IMR-90 (cell line): ENCODE measurements at regions not wholly inside any gene's neighbourhood (a gene's known extent, or its start where the extent isn't known, plus 50 kb on each side); places are given as distances from the start of the nearest gene placed in this dataset.

ENCODE experiments used
- ATAC-seq: fragments of 200-7000 bp; cut with Tn5 transposase; 2 replicates; pipeline ENCODE4 v1.9.1; 2020; ENCODE audit warnings: low read depth, mild to moderate bottlenecking, moderate library complexity
- BruUV-seq: library from RNA; stranded (reverse); fragments of 400-500 nt; replicated peaks from 2 replicates; lab custom pipeline; 2021; lab: Mats Ljungman, UMichigan
- CTCF ChIA-PET: fragments of 300-600 bp; formaldehyde crosslinking; extraction: SDS; loops from one replicate; lab custom pipeline; 2021; ENCODE audit warnings: antibody characterized with exemption; lab: Yijun Ruan, JAX
- POLR2A ChIA-PET: fragments of 300-600 bp; sonication (Branson Sonifier 250); formaldehyde crosslinking; loops from one replicate; lab custom pipeline; 2022; ENCODE audit warnings: antibody characterized with exemption; ENCODE audit not compliant: unreplicated experiment; lab: Charles Lee
- DNase-seq: peaks from one replicate; pipeline ENCODE4 v3.0.0; 2013
- H2AFZ ChIP-seq: replicated peaks from 2 replicates; pipeline ENCODE3; 2013; ENCODE audit warnings: low read length, mild to moderate bottlenecking; ENCODE audit not compliant: poor library complexity
- H2AK5ac ChIP-seq: 2 replicates; pipeline ENCODE4 v1.6.1; 2013; ENCODE audit warnings: low read depth, low read length, inconsistent platforms
- H2AK9ac ChIP-seq: replicated peaks from 2 replicates; pipeline ENCODE3; 2013; ENCODE audit warnings: mild to moderate bottlenecking, low read depth, low read length, moderate library complexity; ENCODE audit not compliant: poor library complexity
- H2BK120ac ChIP-seq: 2 replicates; pipeline ENCODE4 v1.6.1; 2013; ENCODE audit warnings: low read depth, low read length, inconsistent platforms
- H2BK15ac ChIP-seq: 3 replicates; pipeline ENCODE4 v1.6.1; 2013; ENCODE audit warnings: low read depth, low read length, inconsistent platforms
- H2BK20ac ChIP-seq: 2 replicates; pipeline ENCODE4 v1.6.1; 2013; ENCODE audit warnings: low read depth, mild to moderate bottlenecking, inconsistent platforms, low read length, moderate library complexity
- H2BK5ac ChIP-seq: 2 replicates; pipeline ENCODE4 v1.6.1; 2013; ENCODE audit warnings: mild to moderate bottlenecking, low read depth, low read length, inconsistent platforms; ENCODE audit not compliant: poor library complexity, severe bottlenecking
- H3K14ac ChIP-seq: replicated peaks from 2 replicates; pipeline ENCODE4 v1.6.1; 2013; ENCODE audit warnings: low read depth, low read length, inconsistent platforms
- H3K18ac ChIP-seq: 2 replicates; pipeline ENCODE4 v1.6.1; 2013; ENCODE audit warnings: low read depth, low read length, control low read depth
- H3K23ac ChIP-seq: 2 replicates; pipeline ENCODE4 v1.6.1; 2013; ENCODE audit warnings: low read depth, low read length, inconsistent platforms
- H3K27ac ChIP-seq: 2 replicates; pipeline ENCODE4 v1.5.1; 2013; ENCODE audit warnings: mild to moderate bottlenecking, control low read depth, low read length; ENCODE audit not compliant: insufficient read depth
- H3K27me3 ChIP-seq: 2 replicates; pipeline ENCODE4 v1.6.1; 2013; ENCODE audit warnings: low read length; ENCODE audit not compliant: control insufficient read depth, insufficient read depth
- H3K36me3 ChIP-seq: 2 replicates; pipeline ENCODE4 v1.6.1; 2013; ENCODE audit warnings: low read length, mixed read lengths; ENCODE audit not compliant: control insufficient read depth, insufficient read depth
- H3K4ac ChIP-seq: 2 replicates; pipeline ENCODE4 v1.6.1; 2013; ENCODE audit warnings: low read depth, low read length, inconsistent platforms
- H3K4me1 ChIP-seq: 2 replicates; pipeline ENCODE4 v1.6.1; 2013; ENCODE audit warnings: low read length, mixed read lengths; ENCODE audit not compliant: control insufficient read depth, insufficient read depth
- H3K4me2 ChIP-seq: 2 replicates; pipeline ENCODE4 v1.6.1; 2013; ENCODE audit warnings: low read depth, mild to moderate bottlenecking, control low read depth, low read length, moderate library complexity
- H3K4me3 ChIP-seq: 2 replicates; pipeline ENCODE4 v1.5.1; 2013; ENCODE audit warnings: low read depth, mild to moderate bottlenecking, control low read depth, low read length, moderate library complexity; ENCODE audit not compliant: insufficient read depth
- H3K56ac ChIP-seq: 2 replicates; pipeline ENCODE4 v1.6.1; 2013; ENCODE audit warnings: low read length, inconsistent platforms; ENCODE audit not compliant: insufficient read depth; ENCODE audit errors: extremely low read depth
- H3K79me1 ChIP-seq, 2 experiments: 2 replicates each; pipeline ENCODE4 v1.6.1; 2013; ENCODE audit warnings: low read length in 2 of 2, inconsistent platforms in 1 of 2, low read depth in 1 of 2
- H3K9ac ChIP-seq: 2 replicates; pipeline ENCODE4 v1.6.1; 2013; ENCODE audit warnings: low read depth, low read length, control low read depth
- H3K9me1 ChIP-seq: 2 replicates; pipeline ENCODE4 v1.6.1; 2013; ENCODE audit warnings: low read length, inconsistent platforms; ENCODE audit not compliant: insufficient read depth
- H3K9me3 ChIP-seq: 2 replicates; pipeline ENCODE4 v1.6.1; 2013; ENCODE audit warnings: low read length; ENCODE audit not compliant: control insufficient read depth, insufficient read depth
- H4K20me1 ChIP-seq: 2 replicates; pipeline ENCODE4 v1.6.1; 2013; ENCODE audit warnings: low read length, inconsistent platforms; ENCODE audit not compliant: insufficient read depth
- H4K5ac ChIP-seq: 2 replicates; pipeline ENCODE4 v1.6.1; 2013; ENCODE audit warnings: mild to moderate bottlenecking, low read depth, low read length, control low read depth
- H4K8ac ChIP-seq, 2 experiments: 2 replicates each; pipeline ENCODE4 v1.6.1; 2013; ENCODE audit warnings: low read depth in 2 of 2, low read length in 2 of 2, control low read depth in 1 of 2, inconsistent platforms in 1 of 2
- H4K91ac ChIP-seq: 2 replicates; pipeline ENCODE4 v1.6.1; 2013; ENCODE audit warnings: low read depth, low read length, inconsistent platforms; ENCODE audit not compliant: insufficient read depth
- CEBPB ChIP-seq: IDR thresholded peaks from 2 replicates; pipeline ENCODE4 v1.6.1; 2012; ENCODE audit warnings: low read depth, low read length, improper control_type of control experiment
- CHD1 ChIP-seq: IDR thresholded peaks from 2 replicates; pipeline ENCODE4 v1.6.1; 2012; ENCODE audit warnings: low read depth, low read length, improper control_type of control experiment
- FOS ChIP-seq: fragments of 150-350 bp; IDR thresholded peaks from 2 replicates; pipeline ENCODE4 v1.6.1; 2016; ENCODE audit warnings: low read depth, low read length
- MAFK ChIP-seq: IDR thresholded peaks from 2 replicates; pipeline ENCODE4 v1.6.1; 2012; ENCODE audit warnings: low read depth, low read length, improper control_type of control experiment
- MAZ ChIP-seq: IDR thresholded peaks from 2 replicates; pipeline ENCODE4 v1.6.1; 2012; ENCODE audit warnings: low read depth, mild to moderate bottlenecking, low read length, improper control_type of control experiment, moderate library complexity, borderline replicate concordance
- MXI1 ChIP-seq: IDR thresholded peaks from 2 replicates; pipeline ENCODE4 v1.6.1; 2012; ENCODE audit warnings: low read depth, mild to moderate bottlenecking, low read length, moderate library complexity, borderline replicate concordance
- NFE2L2 ChIP-seq: fragments of 150-350 bp; IDR thresholded peaks from 2 replicates; pipeline ENCODE4 v1.6.1; 2016; ENCODE audit warnings: low read depth, mild to moderate bottlenecking, low read length
- POLR2A ChIP-seq: IDR thresholded peaks from 2 replicates; pipeline ENCODE4 v1.6.1; 2012; ENCODE audit warnings: mild to moderate bottlenecking, low read depth, low read length
- RAD21 ChIP-seq: IDR thresholded peaks from 2 replicates; pipeline ENCODE4 v1.6.1; 2012; ENCODE audit warnings: low read length, improper control_type of control experiment
- RCOR1 ChIP-seq: IDR thresholded peaks from 2 replicates; pipeline ENCODE4 v1.6.1; 2012; ENCODE audit warnings: mild to moderate bottlenecking, low read length, improper control_type of control experiment; ENCODE audit not compliant: insufficient replicate concordance
- RFX5 ChIP-seq: IDR thresholded peaks from 2 replicates; pipeline ENCODE4 v1.8.0; 2012; ENCODE audit warnings: low read depth, mild to moderate bottlenecking, low read length, moderate library complexity
- SMC3 ChIP-seq: fragments of 150-350 bp; IDR thresholded peaks from 2 replicates; pipeline ENCODE4 v1.6.1; 2016; ENCODE audit warnings: low read depth, mild to moderate bottlenecking, antibody characterized with exemption, low read length, moderate library complexity
- WGBS, 2 experiments: methylation state at CpG; one replicate each; pipeline versions ENCODE4 v1.1.5 to v1.1.7; 2013; ENCODE audit warnings: missing lambda C conversion rate in 2 of 2; ENCODE audit not compliant: insufficient read length in 1 of 2; ENCODE audit errors: extremely low coverage in 2 of 2; 5-methylcytosine and 5-hydroxymethylcytosine counted together
- dilution Hi-C: fragments of 300-500 bp; cut with HindIII; formaldehyde crosslinking; loops from one replicate; pipeline ENCODE4 v1.14.3; 2018; ENCODE audit warnings: low sequenced_read_pairs; ENCODE audit not compliant: unreplicated experiment
- in situ Hi-C: fragments of 300-500 bp; cut with MboI; formaldehyde crosslinking; loops from 3 replicates; pipeline ENCODE4 v1.14.3; 2019; ENCODE audit warnings: low sequenced_read_pairs, inconsistent platforms, mixed read lengths
- intact Hi-C: fragments of 100-400 bp; cut with micrococcal nuclease; formaldehyde crosslinking; loops from 2 replicates; pipeline ENCODE4 v1.10.0; 2022
- TF ChIP-seq, protein P1 (sequence below): conservative IDR thresholded peaks from 2 replicates; pipeline ENCODE4 v1.5.1; 2012; ENCODE audit warnings: mild to moderate bottlenecking, low read depth, low read length, improper control_type of control experiment
- TF ChIP-seq, protein P2 (sequence below): fragments of 150-350 bp; IDR thresholded peaks from 2 replicates; pipeline ENCODE4 v1.6.1; 2017; ENCODE audit warnings: mild to moderate bottlenecking, antibody characterized with exemption, low read length, low read depth
- TF ChIP-seq, protein P3 (sequence below): fragments of 150-350 bp; IDR thresholded peaks from 2 replicates; pipeline ENCODE4 v1.6.1; 2016; ENCODE audit warnings: low read depth, mild to moderate bottlenecking, low read length, moderate library complexity, borderline replicate concordance

DNA sequence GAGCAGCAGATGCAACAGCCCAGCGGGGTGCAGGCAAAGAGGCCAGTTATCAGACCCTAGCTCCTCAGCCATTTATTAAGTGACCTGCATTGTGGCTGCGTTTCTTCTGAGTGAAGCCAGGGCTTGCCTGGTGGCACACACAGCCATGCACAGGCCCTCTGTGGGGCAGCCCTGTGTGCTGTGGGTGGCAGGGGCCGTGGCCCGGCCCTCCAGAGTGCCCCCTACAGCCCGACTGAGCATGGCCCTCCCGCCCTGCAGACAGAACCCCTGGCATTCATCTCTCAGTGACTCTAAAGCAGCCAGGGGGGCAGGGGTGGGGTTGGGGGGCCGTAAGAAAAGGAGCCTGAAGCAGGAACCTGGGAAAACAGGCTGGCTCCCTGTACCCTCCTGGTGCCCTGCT, 226.0 kb upstream of the PWP1 start:
- Histone ChIP-seq H3K14ac (no peak overlapping the region), H3K4ac (no peak overlapping the region), H3K27me3 (no peaks in the 10 kb centered on the region), H3K56ac (no peak overlapping the region), H2BK20ac (no peak overlapping the region), H3K9me3 (no peaks in the 10 kb centered on the region), H3K9me1 (peaks cover 10% of the 10 kb centered on the region; the same call in 1 of the 2 replicates), H3K23ac (no peak overlapping the region), H4K8ac (no peak overlapping the region), H3K4me3 (no peak overlapping the region), H3K79me1 (peaks cover 7 to 10% of the 10 kb centered on the region in 2 experiments; a peak in 2 of 4 replicates), H3K36me3 (no peaks in the 10 kb centered on the region), H3K4me2 (no peak overlapping the region), H3K18ac (no peak overlapping the region), H2BK5ac (no peak overlapping the region), H2AK9ac (no peak overlapping the region), H4K20me1 (no peaks in the 10 kb centered on the region), H3K4me1 (peaks cover 9% of the 10 kb centered on the region), H2BK15ac (no peak overlapping the region), H2BK120ac (no peak overlapping the region), H4K91ac (no peak overlapping the region), H2AK5ac (no peak overlapping the region), H3K27ac (no peak overlapping the region), H2AFZ (no peak overlapping the region), H3K9ac (no peak overlapping the region), H4K5ac (no peak overlapping the region)
- TF ChIP-seq CEBPB (no peak), RAD21 (no peak), MAFK (no peak), POLR2A (no peak), RCOR1 (no peak), MAZ (no peak), RFX5 (no peak), SMC3 (no peak), CHD1 (no peak), FOS (no peak), NFE2L2 (no peak), MXI1 (no peak)
- TF ChIP-seq, protein P1, sequence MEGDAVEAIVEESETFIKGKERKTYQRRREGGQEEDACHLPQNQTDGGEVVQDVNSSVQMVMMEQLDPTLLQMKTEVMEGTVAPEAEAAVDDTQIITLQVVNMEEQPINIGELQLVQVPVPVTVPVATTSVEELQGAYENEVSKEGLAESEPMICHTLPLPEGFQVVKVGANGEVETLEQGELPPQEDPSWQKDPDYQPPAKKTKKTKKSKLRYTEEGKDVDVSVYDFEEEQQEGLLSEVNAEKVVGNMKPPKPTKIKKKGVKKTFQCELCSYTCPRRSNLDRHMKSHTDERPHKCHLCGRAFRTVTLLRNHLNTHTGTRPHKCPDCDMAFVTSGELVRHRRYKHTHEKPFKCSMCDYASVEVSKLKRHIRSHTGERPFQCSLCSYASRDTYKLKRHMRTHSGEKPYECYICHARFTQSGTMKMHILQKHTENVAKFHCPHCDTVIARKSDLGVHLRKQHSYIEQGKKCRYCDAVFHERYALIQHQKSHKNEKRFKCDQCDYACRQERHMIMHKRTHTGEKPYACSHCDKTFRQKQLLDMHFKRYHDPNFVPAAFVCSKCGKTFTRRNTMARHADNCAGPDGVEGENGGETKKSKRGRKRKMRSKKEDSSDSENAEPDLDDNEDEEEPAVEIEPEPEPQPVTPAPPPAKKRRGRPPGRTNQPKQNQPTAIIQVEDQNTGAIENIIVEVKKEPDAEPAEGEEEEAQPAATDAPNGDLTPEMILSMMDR, result no peak
- TF ChIP-seq, protein P2, sequence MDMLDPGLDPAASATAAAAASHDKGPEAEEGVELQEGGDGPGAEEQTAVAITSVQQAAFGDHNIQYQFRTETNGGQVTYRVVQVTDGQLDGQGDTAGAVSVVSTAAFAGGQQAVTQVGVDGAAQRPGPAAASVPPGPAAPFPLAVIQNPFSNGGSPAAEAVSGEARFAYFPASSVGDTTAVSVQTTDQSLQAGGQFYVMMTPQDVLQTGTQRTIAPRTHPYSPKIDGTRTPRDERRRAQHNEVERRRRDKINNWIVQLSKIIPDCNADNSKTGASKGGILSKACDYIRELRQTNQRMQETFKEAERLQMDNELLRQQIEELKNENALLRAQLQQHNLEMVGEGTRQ, result no peak
- TF ChIP-seq, protein P3, sequence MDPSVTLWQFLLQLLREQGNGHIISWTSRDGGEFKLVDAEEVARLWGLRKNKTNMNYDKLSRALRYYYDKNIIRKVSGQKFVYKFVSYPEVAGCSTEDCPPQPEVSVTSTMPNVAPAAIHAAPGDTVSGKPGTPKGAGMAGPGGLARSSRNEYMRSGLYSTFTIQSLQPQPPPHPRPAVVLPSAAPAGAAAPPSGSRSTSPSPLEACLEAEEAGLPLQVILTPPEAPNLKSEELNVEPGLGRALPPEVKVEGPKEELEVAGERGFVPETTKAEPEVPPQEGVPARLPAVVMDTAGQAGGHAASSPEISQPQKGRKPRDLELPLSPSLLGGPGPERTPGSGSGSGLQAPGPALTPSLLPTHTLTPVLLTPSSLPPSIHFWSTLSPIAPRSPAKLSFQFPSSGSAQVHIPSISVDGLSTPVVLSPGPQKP, result no peak
- CTCF ChIA-PET, result no interaction called here
- 20% methylated on average over 2 of the region's 7 CpGs; no CpG with 5 or more reads in 1 of the 2 experiments for WGBS, 2 experiments
- POLR2A ChIA-PET, result no interaction called here
- in situ Hi-C loops, result no loop called here
- DNase-seq (no peak), ATAC-seq (no peak)
- no TSS peak for BruUV-seq
- intact Hi-C loops, result no loop called here
- dilution Hi-C loops, result no loop called here
